ENCODE measurements at regions not wholly inside any gene's neighbourhood (a gene's known extent, or its start where the extent isn't known, plus 50 kb on each side); places are given as distances from the start of the nearest gene placed in this dataset.

GRCh38 chr12:24080465-24080864 lies 131.0 kb upstream of the SOX5 start:
- Histone ChIP-seq H3K9me3 (no peaks in the 10 kb centered on the region), H3K36me3 (no peaks in the 10 kb centered on the region), H3K4me1 (no peaks in the 10 kb centered on the region), H3K27me3 (replicated peaks in 1 of 7) (no peaks in the 10 kb centered on the region), H3K27ac (no peak overlapping the region), H3K4me3 (no peak overlapping the region)
- intact Hi-C loops (cut with DNase I; ENCODE audit: low total_unique reads), result no loop called here
- DNase-seq, result no peak
- no peak for TF ChIP-seq POLR2A (IDR thresholded peaks at IDR 0.05)
- TF ChIP-seq POLR2AphosphoS5 (IDR thresholded peaks at IDR 0.05), result no peak
- no peak for TF ChIP-seq CTCF (IDR thresholded peaks at IDR 0.05 in 8 of 11, conservative IDR thresholded peaks at IDR 0.05 in 3 of 11)

- Histone ChIP-seq H3K27me3 (replicated peaks in 1 of 7) (no peaks in the 10 kb centered on the region), H3K4me3 (no peak overlapping the region), H3K9me3 (no peaks in the 10 kb centered on the region), H3K36me3 (no peaks in the 10 kb centered on the region), H3K27ac (no peak overlapping the region), H3K4me1 (no peaks in the 10 kb centered on the region)
- intact Hi-C loops (cut with DNase I; ENCODE audit: low total_unique reads), result no loop called here
- WGBS, 5 donors, result 70 to 96% (median 82%) methylated on average over 2 of the region's 2 CpGs
- no peak for DNase-seq
- TF ChIP-seq POLR2AphosphoS5 (IDR thresholded peaks at IDR 0.05) (no peak), POLR2A (IDR thresholded peaks at IDR 0.05) (no peak), CTCF (IDR thresholded peaks at IDR 0.05 in 8 of 11, conservative IDR thresholded peaks at IDR 0.05 in 3 of 11) (no peak)
Measured at GRCh38 chr12:24079083-24079482, 129.6 kb upstream of the SOX5 start.

- WGBS, 5 donors, result 50 to 90% (median 86%) methylated on average over 1 of the region's 1 CpG
- Histone ChIP-seq H3K36me3 (no peaks in the 10 kb centered on the region), H3K9me3 (no peaks in the 10 kb centered on the region), H3K27me3 (replicated peaks in 1 of 7) (no peaks in the 10 kb centered on the region), H3K4me1 (no peaks in the 10 kb centered on the region), H3K4me3 (no peak overlapping the region), H3K27ac (no peak overlapping the region)
- no peak for DNase-seq
- TF ChIP-seq POLR2AphosphoS5 (IDR thresholded peaks at IDR 0.05), result no peak
- no peak for TF ChIP-seq POLR2A (IDR thresholded peaks at IDR 0.05)
- TF ChIP-seq CTCF (IDR thresholded peaks at IDR 0.05 in 8 of 11, conservative IDR thresholded peaks at IDR 0.05 in 3 of 11), result no peak
- intact Hi-C loops (cut with DNase I; ENCODE audit: low total_unique reads), result no loop called here
Measured at GRCh38 chr12:24078318-24078765, 128.9 kb upstream of the SOX5 start.

GRCh38 chr12:24077161-24077560 lies 127.7 kb upstream of the SOX5 start:
- Histone ChIP-seq H3K27ac (no peak overlapping the region), H3K4me3 (no peak overlapping the region), H3K36me3 (no peaks in the 10 kb centered on the region), H3K4me1 (no peaks in the 10 kb centered on the region), H3K27me3 (replicated peaks in 1 of 7) (no peaks in the 10 kb centered on the region), H3K9me3 (no peaks in the 10 kb centered on the region)
- TF ChIP-seq CTCF (IDR thresholded peaks at IDR 0.05 in 8 of 11, conservative IDR thresholded peaks at IDR 0.05 in 3 of 11), result no peak
- no peak for TF ChIP-seq POLR2A (IDR thresholded peaks at IDR 0.05)
- TF ChIP-seq POLR2AphosphoS5 (IDR thresholded peaks at IDR 0.05), result no peak
- intact Hi-C loops (cut with DNase I; ENCODE audit: low total_unique reads), result no loop called here
- 83 to 93% (median 89%) methylated on average over 5 of the region's 5 CpGs for WGBS, 5 donors
- DNase-seq, result no peak

All from spleen (tissue), 11 donors.